ENCODE measurements at regions not wholly inside any gene's neighbourhood (a gene's known extent, or its start where the extent isn't known, plus 50 kb on each side); places are given as distances from the start of the nearest gene placed in this dataset.

- no peak for TF ChIP-seq CTCF (conservative IDR thresholded peaks at IDR 0.05; ENCODE audit: low read depth, low read length)
- no peak for DNase-seq (ENCODE audit: low read depth)
- H3K4me3 ChIP-seq (ENCODE audit: low read length) = no peak overlapping the region
Observed at GRCh38 chr18:67634631-67635338, 118.3 kb upstream of the DSEL start.

GRCh38 chr18:67633939-67634338 is 117.4 kb upstream of the DSEL start:
- no peak for DNase-seq (ENCODE audit: low read depth)
- TF ChIP-seq CTCF (conservative IDR thresholded peaks at IDR 0.05; ENCODE audit: low read depth, low read length) = no peak
- H3K4me3 ChIP-seq (ENCODE audit: low read length) = no peak overlapping the region

- DNase-seq (ENCODE audit: low read depth) = no peak
- TF ChIP-seq CTCF (conservative IDR thresholded peaks at IDR 0.05; ENCODE audit: low read depth, low read length) = no peak
- H3K4me3 ChIP-seq (ENCODE audit: low read length) = no peak overlapping the region
Observed at GRCh38 chr18:67621906-67622305, 105.4 kb upstream of the DSEL start.

GRCh38 chr18:67621049-67621713 is 104.7 kb upstream of the DSEL start:
- no peak for DNase-seq (ENCODE audit: low read depth)
- TF ChIP-seq CTCF (conservative IDR thresholded peaks at IDR 0.05; ENCODE audit: low read depth, low read length) = no peak
- H3K4me3 ChIP-seq (ENCODE audit: low read length) = no peak overlapping the region

GRCh38 chr18:67618061-67618460 is 101.5 kb upstream of the DSEL start:
- no peak for TF ChIP-seq CTCF (conservative IDR thresholded peaks at IDR 0.05; ENCODE audit: low read depth, low read length)
- H3K4me3 ChIP-seq (ENCODE audit: low read length) = no peak overlapping the region
- DNase-seq (ENCODE audit: low read depth) = no peak

GRCh38 chr18:67615876-67616275 is 99.4 kb upstream of the DSEL start:
- TF ChIP-seq CTCF (conservative IDR thresholded peaks at IDR 0.05; ENCODE audit: low read depth, low read length) = no peak
- no peak for DNase-seq (ENCODE audit: low read depth)

GRCh38 chr18:67613731-67614130 is 97.2 kb upstream of the DSEL start:
- no peak overlapping the region for H3K4me3 ChIP-seq (ENCODE audit: low read length)
- no peak for TF ChIP-seq CTCF (conservative IDR thresholded peaks at IDR 0.05; ENCODE audit: low read depth, low read length)
- no peak for DNase-seq (ENCODE audit: low read depth)

More at GRCh38 chr18:67615876-67616275, 99.4 kb upstream of the DSEL start:
- H3K4me3 ChIP-seq (ENCODE audit: low read length) = no peak overlapping the region

All from retinal pigment epithelial cell (primary cell).